ENCODE measurements at regions not wholly inside any gene's neighbourhood (a gene's known extent, or its start where the extent isn't known, plus 50 kb on each side); places are given as distances from the start of the nearest gene placed in this dataset.

DNA sequence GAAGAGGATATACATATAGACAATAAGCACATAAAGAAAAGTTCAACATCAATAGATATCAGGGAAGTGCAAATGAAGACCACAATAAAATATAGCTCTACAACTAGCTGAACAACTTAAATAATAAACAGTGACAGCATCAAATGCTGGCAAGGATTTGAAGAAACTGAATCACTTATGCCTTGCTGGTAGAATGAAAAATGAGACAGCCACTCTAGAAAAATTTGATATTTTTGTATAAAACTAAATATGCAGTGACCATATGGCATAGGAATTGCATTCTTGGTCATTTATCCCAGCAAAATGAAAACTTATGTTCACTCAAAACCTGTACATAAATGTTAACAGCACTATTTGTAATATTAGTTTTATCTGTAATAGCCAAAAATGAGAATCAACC lies 1102.0 kb downstream of the C4orf33 start:
- ATAC-seq = no peak

DNA sequence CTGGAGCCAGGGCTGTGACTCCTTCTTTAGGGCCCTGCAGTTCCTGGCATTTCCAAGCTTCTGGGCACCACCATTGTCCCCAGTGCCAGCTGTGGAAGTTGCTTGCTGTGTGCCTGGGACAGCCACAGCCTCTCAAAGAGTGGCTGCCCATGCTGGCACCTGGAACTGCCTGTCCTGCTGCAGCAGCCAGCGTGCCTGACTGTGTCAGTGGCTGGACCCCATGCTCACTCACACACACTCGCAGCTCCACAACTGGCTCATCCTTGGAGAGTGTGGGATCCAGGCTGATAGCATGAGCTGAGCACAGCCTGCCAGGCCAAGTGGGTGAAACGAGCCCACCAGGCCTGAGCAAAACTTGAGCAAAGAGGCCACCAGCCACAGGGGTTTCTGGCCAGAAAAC lies 1107.6 kb downstream of the C4orf33 start:
- no peak for ATAC-seq

DNA sequence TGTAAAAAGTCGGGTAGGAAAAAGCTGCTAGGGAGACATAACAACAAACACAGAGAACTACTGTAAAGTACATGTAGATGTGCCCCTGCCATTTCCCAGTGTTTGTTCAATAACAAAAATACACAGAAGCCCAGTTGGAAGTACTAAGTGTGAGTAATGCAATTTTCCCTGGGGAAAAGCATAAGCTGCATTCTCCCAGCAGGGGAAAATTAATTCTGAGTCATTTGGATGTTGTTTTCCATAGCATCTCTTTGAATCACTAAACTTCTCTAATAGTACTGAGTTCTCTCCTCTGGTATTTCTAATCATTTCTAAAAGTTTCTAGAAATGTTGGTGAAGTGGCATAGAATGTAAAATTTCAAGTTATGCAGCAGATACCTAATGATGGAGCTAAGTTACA lies 1114.9 kb downstream of the C4orf33 start:
- ATAC-seq = no peak

DNA sequence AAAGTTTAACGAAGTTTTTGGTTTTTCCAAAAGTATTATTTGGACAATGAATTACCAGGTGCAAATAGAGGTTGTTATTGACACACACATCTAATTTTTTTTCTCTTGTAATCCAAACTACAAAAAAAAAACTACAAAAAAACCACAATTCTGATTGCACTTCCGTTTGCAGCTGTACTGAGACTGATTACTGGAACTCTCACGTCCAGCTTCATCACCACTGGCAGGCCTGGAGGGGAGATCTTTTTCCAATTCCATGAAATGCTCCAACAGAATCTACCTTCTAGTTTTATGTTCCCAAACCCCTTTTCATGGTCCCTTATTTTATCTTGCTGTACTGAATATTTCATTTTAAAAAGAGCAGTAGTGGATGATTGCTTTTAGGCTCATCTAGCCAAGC lies 1118.3 kb downstream of the C4orf33 start:
- ATAC-seq = no peak

DNA sequence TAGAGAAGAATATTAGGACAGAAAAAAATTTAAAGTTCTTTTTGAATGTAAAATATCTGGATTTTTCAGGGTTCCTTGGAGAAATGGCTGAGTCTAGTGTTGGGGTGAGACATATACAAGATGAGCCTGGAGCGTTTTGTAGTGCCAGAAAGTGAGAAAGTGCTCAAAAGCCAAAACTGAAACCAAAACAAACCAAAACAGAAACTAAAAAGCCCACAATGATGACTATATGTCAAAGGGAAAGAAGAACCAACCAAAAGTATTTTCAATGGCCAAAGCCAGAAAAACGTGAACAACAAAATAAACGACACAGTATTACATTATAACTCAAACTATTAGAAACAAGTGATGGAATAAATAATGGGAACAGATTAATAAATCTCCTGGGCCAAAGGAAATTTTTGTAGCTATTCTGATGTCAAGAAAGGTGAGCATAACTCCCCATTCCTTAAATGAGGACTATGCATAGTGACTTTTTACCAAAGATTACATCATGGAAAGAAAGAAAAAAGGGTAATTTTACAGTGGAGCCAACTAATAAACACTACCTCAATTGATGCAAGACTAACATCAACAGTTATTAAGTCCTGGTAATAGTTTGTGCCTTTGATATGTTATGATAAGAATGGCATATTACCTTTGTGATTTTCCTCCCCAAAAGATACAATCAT lies 1137.6 kb downstream of the C4orf33 start:
- no peak for ATAC-seq

DNA sequence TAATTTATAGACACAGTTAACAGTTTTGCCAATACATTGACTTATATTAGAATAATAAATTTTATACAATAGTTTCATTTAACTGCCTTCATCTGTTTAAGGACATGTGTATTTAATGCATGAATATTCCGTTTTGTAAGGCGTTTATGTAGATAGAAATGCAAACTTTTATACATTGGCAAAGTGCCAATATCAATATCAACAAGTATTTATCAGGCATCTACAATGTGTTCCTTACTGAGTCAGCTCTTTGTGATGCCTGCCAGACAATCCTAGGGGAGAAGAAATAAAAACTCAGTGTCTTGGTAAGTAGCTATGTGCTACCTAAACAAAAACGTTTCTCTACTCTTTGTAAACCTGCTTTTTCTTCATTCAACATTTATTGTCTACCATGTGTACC lies 1142.2 kb downstream of the C4orf33 start:
- ATAC-seq = no peak

DNA sequence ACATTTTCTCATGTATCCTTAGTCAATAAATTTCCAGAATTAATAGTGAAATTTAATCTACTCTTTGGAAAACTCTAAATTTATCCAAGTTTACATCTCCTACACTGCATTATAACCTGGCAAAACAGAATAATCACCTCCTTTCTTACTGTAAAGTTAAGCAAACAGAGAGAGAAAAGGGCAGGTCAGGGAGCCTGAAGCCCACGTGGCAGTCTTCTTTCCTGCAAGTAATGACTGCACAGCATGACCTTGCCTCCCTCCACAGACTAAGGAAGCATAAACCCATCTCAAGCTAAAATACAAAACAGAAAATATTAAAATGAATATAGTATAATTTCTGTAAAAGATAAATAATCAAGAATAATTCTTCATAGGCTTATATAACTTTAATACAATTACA lies 1153.0 kb downstream of the C4orf33 start:
- no peak for ATAC-seq

DNA sequence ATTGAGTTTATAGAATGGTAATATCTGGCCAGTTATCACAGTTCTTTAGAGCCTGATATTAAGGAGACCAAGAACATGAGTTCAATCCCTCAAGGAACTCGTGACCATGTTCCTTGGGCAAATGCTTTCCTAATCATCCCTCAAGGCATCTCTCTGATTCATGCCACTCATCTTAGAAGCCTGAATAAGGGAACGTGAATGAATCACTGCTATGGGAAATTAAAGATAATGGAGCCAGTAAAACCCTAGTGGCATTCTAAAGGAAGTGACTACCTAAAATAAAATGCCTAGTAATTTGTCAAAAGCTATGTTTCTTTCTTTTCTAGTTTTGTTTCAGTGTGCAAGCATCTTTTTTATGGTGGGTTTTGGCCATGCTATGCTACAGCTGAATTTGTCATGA lies 1161.3 kb downstream of the C4orf33 start:
- no peak for ATAC-seq

DNA sequence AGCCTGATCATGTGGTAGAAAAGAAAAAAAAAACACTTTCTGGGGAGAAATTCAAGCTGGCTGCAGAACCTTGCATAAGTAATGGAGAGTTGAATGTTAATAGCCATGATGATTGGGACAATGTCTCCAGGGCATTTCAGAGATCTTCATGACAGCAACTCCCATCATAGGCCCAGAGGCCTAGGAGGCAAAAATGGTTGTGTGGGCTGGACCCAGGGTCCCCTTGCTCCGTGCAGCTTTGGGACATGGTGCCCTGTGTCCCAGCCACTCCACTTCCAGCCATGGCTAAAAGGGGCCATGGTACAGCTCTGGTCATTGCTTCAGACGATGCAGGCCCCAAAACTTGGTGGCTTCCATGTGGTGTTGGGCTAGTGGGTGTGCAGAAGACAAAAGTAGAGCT lies 1170.9 kb downstream of the C4orf33 start:
- no peak for ATAC-seq

DNA sequence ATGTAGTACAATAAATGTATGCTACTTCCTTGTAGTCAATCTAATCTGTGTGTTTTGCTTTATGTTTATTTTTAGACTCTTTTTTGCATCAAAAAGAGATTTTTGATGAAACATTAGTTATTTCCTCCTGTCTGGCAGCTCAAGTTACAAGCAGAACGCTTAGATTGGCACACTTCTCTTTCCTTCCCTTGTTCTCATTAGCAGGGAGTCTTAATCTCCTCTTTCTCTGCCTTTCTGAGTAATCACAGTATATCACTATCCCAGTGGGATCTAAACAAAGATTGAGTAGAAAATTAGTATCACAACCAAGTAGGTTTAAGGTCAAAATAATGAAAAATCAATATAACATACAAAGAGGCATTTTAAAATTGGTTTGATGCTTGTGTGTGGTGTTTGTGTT lies 1192.6 kb downstream of the C4orf33 start:
- ATAC-seq = no peak

DNA sequence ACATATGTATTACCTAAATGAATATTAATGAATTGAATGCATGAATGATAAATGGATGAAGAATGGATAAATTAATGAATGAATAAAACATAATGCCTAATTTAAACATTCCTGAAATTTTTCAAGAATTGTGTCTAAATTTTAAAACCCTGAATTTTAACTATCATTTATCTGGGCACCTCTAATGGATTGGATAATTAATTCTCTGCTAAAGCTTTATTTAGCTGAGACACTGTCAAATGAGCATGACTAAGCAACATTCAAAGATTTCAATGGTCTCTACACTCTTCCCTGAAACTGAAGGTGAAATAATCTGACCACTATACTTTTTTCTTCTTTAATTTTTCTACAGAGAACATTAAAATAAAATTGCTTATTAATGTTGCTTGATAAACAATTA lies 1197.7 kb downstream of the C4orf33 start:
- no peak for ATAC-seq

DNA sequence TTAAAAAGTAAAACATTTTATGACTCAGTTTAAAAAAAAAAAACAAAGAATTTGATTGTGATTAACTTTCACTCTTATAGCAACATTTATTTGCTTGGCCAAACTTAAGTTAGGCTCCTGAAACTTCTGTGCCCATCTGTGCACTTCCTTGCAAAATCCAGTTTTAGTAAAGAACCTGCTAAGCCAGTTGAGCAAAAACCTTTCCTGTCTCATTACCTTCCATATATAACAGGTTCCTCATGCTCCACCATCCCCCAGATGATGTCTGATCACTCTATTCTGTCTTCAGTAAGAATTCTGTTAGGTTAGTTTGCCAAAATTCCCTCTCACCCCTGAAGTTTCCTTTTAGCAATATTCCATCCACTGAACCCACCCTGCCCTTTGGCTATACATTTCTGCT lies 1200.5 kb downstream of the C4orf33 start:
- ATAC-seq = peak; percentile 69

DNA sequence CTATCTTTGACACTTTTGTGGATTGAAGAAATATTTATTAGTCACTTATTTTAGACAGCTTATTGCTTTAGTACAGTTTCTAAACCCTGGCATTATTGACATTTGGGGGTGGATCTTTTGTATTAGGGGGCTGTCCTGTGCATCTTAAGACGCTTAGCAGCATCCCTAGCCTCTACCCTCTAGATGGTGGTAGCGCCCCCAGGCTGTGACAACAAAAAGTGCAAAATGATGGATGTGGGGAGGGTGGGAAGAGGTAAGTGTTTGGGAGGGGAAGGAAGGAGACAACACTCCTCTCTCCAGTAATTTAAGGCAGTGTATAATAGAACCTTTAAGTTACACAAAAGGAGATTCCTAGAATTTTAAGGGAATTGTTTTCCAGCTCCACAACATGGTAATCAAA lies 1210.6 kb downstream of the C4orf33 start:
- no peak for ATAC-seq

DNA sequence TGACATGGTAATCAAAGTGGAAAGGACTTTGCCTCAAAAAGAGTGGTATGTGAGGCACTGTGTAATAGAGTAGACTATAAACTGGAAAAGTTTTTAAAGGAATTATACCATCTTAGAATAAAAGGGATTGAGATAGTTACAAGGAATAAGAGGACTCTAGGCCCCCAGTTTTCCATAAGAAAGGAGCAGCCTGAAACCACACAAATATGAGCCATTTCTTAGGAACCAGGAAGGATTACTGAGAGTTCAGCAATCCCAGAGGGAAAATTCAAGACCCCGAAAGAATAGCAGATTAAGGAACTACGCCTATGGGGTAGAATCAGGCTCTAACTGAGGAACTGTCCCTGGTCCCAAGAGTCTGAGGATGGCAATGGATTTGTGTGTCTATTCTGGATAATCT lies 1213.3 kb downstream of the C4orf33 start:
- no peak for ATAC-seq

DNA sequence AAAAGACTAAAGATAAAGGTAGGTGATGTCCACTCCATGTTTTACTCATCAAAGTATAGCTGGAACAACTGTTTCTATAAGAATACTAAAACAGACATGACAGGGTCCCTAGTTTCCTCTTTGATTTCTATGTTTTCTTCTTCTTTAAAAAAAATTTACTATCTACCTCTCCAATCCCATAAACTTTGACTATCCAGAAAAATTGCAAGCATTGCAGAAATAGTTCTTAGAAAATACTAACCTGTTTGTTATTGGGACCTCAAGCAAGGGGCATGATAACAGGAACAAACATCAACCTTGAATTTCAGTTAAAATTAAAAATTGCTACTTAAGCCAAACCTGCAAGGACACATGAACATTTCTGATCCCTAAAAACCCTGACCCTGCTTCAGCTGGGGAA lies 1226.5 kb downstream of the C4orf33 start:
- no peak for ATAC-seq

DNA sequence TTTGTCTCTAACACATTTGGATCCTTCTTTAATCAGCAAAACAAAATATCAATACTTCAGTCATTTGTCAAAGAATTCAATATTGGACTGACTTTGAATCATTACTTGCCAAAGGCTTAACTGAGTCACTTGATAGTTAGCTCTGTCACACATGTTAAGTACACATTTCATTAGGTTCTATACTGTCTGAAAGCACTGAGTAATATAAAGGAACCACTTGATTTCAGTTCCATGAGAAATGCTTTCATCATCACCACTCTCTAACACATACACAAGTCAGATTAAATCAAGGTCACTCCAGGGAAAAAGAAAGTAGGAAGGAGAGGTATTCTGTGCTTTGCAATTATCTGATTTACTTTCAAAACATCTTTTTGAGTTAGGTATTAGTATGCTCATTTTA lies 1233.1 kb downstream of the C4orf33 start:
- ATAC-seq = no peak

DNA sequence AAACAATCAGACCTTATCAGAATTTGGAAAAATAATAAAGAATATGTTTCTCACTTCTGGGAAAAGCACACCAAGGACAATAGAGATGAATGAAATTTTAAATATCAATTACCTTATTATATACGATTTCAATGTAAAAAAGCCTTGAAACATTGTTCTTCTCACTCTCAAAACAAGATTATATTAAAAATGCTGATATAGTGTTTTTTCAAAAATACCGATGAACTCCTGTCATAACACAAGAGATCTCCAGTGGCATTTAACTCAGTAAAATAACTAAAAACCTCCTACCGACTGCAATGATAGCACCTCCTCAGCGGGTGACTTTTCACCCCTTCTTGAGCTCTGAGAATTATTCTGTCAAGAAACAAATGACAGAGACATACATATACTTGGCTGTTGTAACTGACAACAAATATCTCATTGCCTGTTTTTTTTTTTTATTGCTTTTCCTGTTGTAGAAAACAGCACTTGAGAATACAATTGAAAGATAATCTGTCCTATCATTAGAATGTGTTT lies 1237.3 kb downstream of the C4orf33 start:
- no peak for ATAC-seq

DNA sequence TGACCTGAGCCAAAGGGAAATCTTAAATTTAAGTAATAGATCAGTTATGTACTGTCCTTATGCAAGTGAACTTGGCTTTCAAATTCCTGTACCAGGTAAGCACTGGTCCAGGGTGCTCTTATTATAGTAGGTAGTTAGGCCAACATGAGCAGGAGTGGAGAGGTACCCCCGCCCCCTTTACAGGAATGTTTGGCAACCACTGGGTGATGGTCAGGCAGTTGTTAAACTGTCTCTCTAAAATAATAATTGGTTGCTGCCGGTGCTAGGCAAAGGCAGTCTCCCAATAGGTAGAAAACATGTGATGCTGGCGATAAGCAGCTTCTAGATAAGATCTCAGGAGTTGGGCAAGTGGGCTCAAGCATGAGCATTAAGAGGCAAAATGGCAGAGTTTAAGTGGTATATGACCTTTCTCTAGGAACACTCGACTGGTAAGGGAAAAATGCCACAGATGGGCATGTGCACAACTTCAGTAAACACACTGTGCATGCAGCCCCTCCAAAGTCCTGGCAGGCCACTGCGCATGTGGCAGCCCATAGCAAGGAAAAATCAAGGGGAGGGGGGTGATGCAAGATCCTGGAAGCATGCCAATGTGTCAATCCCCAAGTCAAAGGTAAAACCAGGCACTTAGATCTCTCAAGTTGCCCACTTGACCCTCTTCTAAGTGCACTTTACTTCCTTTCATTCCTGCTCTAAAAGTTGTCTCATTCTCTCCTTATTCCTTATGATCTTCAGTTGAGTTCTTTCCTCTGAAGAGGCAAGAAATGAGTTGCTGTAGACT lies 1239.7 kb downstream of the C4orf33 start:
- no peak for ATAC-seq

DNA sequence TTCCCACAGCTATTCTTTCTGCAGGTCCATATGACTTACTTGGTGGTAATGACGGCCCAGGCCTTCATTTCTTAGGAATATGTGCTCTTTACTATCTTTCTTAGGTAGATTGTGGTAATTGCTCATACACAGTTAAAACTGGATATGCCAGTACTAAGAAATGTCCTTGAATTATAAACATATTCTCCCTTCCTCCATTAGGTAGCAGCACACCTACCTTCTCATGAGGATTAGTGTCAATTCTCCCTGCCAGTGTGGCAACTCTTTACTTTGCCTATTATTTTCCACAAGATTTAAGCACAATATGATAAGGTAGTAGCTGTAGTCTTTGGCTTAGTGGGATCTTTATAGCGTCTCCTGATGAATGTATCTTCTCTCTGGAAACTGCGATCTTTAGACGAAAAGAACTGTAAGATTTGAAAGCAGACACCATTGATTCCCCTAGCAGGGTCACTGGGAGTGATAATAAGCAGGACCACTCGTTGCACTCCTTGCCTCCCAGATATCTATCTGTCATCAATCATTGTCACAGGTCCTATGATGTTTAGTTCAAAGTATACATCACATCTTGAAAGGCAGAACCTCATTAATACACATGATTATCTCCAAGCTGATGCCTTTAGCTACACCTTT lies 1240.7 kb downstream of the C4orf33 start:
- ATAC-seq = peak; percentile 63

DNA sequence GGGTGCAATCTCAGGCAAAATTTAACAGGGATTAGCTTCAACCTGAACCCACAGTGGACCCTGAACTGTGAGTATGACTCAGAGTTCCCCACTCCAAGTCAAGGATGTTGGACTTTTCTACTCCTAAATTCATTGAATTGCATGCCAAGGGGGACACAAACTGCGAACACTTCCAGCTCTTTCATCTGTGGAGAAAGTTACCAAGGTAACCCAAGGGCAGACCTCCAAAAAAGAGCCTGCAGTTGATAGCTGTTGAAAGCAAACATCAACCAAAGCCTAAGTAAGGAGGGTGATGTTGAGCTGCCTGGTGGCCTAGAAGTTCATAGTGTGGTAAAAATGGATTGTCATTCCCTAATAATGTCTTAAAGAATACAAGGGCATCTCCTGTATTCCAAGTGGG lies 1242.9 kb downstream of the C4orf33 start:
- no peak for ATAC-seq

DNA sequence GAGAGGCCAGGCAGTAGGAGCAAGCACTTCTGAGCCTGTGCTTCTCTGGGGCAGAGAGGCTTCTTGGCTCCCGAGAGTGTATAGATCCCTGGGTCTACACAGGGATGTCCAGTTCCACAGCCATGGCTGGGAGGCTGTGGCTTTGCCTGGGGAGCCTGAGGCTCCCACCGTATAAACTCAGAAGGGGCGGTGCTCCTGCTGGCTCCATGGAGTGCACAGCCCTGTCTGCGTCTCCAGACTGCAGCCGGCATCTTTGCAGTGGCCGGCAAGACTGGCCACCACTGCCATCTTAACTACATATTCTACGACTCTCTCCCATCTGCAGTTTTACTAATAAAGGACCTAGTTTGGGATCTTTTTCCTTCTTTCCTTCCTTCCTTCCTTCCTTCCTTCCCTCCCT lies 1253.8 kb downstream of the C4orf33 start:
- ATAC-seq = no peak

DNA sequence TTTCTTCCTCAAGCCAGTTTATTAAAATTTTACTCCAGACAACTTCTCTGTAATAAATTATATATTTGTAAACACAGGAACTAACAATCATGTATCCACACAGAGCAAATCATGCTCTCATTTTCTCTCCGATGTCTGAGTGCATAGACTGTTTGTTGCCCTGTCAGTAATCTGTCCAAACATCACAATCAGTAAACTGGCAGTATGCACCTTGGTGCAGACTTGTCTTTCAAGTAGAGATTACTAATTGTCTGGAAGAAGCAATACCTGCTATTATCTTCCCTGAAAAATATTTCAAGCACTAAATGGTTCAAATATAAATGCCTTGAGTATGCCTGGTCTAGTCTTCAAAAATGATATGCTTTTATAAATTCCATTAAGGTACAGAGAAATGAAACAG lies 1260.9 kb downstream of the C4orf33 start:
- no peak for ATAC-seq

DNA sequence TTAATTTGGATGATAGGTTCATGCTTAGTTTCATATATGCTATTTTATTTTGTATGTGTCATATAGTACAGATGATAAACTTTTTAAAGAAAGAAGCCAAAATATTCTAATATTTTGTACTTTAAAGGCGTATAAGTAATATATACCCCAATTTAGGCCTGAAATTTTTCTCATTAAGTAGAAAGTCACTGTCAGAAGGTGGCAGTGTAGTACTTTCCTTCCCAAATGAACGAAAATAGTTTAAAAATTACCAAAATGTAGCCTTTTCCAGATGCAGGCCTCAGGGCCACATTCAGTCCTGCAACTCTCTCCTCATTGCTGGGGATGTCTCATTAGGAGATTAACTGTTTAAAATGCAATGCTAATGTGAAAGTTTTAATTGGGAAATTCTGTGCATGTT lies 1263.6 kb downstream of the C4orf33 start:
- ATAC-seq = no peak

DNA sequence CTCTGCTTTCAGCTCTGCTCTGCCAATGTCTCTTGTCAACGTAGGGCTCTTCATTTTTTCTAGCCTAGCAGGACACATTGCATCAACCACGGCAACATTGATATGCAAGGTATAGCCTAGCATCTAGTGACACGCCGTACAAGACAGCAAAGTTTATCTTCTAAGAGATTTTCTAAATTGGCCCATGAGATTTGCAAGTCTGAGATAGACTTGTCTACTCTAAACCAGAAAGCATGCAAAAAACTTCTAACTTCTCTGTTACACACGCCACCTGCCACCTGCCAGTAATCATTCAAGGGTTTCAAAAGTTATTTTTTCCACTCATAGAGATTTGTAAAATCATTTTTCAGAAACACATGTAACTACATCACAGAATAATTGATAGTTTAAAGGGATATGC lies 1265.7 kb downstream of the C4orf33 start:
- no peak for ATAC-seq

Data from esophagus mucosa (tissue), 1 donor.